DOHH2 (cell line): ENCODE measurements at regions not wholly inside any gene's neighbourhood (a gene's known extent, or its start where the extent isn't known, plus 50 kb on each side); places are given as distances from the start of the nearest gene placed in this dataset.
"Not testable (repeated sequence)": the region's sequence is repeated elsewhere in the genome, so short reads cannot be mapped to it uniquely, and the experiment has no call there.

Experiments
- H3F3A ChIP-seq: fragments of 200-600 bp; sonication (generic), shearing (Covaris generic); 2 replicates; pipeline ENCODE4 v1.6.0; 2016; ENCODE audit warnings: antibody characterized with exemption, mild to moderate bottlenecking; ENCODE audit not compliant: control insufficient read depth, insufficient read depth
- H3K27ac ChIP-seq: fragments of 200-600 bp; sonication (generic); 2 replicates; pipeline ENCODE4 v1.5.1; 2014; ENCODE audit warnings: low read depth, mild to moderate bottlenecking, low read length, moderate library complexity
- H3K27me3 ChIP-seq: fragments of 200-600 bp; sonication (generic); 2 replicates; pipeline ENCODE4 v1.6.1; 2014; ENCODE audit warnings: mild to moderate bottlenecking, low read length, mixed read lengths; ENCODE audit not compliant: control insufficient read depth
- H3K36me3 ChIP-seq: fragments of 200-600 bp; sonication (generic); 2 replicates; pipeline ENCODE4 v1.6.1; 2014; ENCODE audit warnings: mild to moderate bottlenecking, low read length, moderate library complexity, mixed read lengths; ENCODE audit not compliant: control insufficient read depth
- H3K4me1 ChIP-seq: fragments of 200-600 bp; sonication (generic); 2 replicates; pipeline ENCODE4 v1.6.1; 2014; ENCODE audit warnings: mild to moderate bottlenecking, low read length, mixed read lengths; ENCODE audit not compliant: control insufficient read depth
- H3K4me2 ChIP-seq: fragments of 200-600 bp; sonication (generic); 2 replicates; pipeline ENCODE4 v1.6.0; 2014; ENCODE audit warnings: mild to moderate bottlenecking, low read length, moderate library complexity
- H3K4me3 ChIP-seq: fragments of 200-600 bp; sonication (generic); 2 replicates; pipeline ENCODE4 v1.5.1; 2014; ENCODE audit warnings: mild to moderate bottlenecking, low read length, mixed read lengths
- H3K79me2 ChIP-seq: fragments of 200-600 bp; sonication (generic); 2 replicates; pipeline ENCODE4 v1.6.1; 2014; ENCODE audit warnings: mild to moderate bottlenecking, low read length, mixed read lengths; ENCODE audit not compliant: control insufficient read depth
- H3K9me2 ChIP-seq: fragments of 200-600 bp; sonication (generic); replicated peaks from 2 replicates; pipeline ENCODE4 v1.6.1; 2014; ENCODE audit warnings: mild to moderate bottlenecking, low read length, mixed read lengths; ENCODE audit not compliant: control insufficient read depth
- H3K9me3 ChIP-seq: fragments of 200-600 bp; sonication (generic); 2 replicates; pipeline ENCODE4 v1.6.1; 2014; ENCODE audit warnings: antibody characterized with exemption, low read length, mixed read lengths; ENCODE audit not compliant: control insufficient read depth, insufficient read depth
- H4K20me1 ChIP-seq: fragments of 200-600 bp; sonication (generic); 2 replicates; pipeline ENCODE4 v1.6.0; 2014; ENCODE audit warnings: low read depth, mild to moderate bottlenecking, antibody characterized with exemption, low read length, moderate library complexity; ENCODE audit not compliant: control insufficient read depth, insufficient read depth
- EZH2phosphoT487 ChIP-seq: fragments of 200-600 bp; sonication (generic); IDR thresholded peaks from 2 replicates; pipeline ENCODE4 v1.6.1; 2017; ENCODE audit warnings: borderline replicate concordance, mild to moderate bottlenecking, antibody characterized with exemption, low read length, moderate library complexity, mixed read lengths
- TF ChIP-seq, protein P1 (sequence below): fragments of 200-600 bp; sonication (generic); IDR thresholded peaks from one replicate; pipeline ENCODE4 v1.5.1; 2014; ENCODE audit warnings: antibody characterized with exemption, mild to moderate bottlenecking, low read depth, low read length; ENCODE audit not compliant: poor library complexity, severe bottlenecking

DNA sequence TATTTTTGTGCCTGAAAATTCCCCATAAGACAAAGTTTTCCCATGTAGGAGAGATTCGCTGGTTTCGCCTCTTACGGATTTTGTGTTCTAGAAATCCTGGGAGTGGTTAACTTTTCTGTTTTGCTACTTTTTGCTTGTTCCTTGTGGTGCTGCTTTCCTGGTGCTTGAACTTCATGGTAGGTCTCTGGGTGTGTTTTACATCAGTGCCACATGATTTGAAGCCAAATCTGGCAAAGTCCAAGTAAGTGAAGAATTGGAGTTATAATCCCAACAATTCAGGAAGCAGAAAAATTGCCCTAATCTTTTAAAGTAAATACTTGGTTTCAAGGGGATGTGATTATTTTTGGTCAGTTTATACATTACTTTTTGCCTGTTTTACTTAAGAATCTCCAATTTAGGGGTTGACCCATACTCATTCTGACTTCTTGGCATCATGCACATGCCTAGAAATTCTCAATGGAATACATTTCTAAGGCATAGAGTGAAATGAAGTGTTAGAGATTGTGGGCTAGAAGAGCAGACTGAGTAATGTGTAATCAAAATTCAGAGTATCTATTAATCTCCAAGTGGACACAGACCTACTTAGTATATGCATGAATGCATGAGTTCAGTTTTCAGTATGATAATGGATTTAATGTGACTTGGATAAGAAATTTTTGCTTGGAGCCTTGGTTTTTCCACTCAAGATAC, 189.7 kb downstream of the CSNK1G3 start:
- TF ChIP-seq, protein P1, sequence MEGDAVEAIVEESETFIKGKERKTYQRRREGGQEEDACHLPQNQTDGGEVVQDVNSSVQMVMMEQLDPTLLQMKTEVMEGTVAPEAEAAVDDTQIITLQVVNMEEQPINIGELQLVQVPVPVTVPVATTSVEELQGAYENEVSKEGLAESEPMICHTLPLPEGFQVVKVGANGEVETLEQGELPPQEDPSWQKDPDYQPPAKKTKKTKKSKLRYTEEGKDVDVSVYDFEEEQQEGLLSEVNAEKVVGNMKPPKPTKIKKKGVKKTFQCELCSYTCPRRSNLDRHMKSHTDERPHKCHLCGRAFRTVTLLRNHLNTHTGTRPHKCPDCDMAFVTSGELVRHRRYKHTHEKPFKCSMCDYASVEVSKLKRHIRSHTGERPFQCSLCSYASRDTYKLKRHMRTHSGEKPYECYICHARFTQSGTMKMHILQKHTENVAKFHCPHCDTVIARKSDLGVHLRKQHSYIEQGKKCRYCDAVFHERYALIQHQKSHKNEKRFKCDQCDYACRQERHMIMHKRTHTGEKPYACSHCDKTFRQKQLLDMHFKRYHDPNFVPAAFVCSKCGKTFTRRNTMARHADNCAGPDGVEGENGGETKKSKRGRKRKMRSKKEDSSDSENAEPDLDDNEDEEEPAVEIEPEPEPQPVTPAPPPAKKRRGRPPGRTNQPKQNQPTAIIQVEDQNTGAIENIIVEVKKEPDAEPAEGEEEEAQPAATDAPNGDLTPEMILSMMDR: no peak
- TF ChIP-seq EZH2phosphoT487: no peak
- H4K20me1 ChIP-seq: no peaks in the 10 kb centered on the region
- H3K9me2 ChIP-seq: no peaks in the 10 kb centered on the region
- H3K4me2 ChIP-seq: no peak overlapping the region
- no peaks in the 10 kb centered on the region for H3K4me1 ChIP-seq
- H3K36me3 ChIP-seq: no peaks in the 10 kb centered on the region
- no peaks in the 10 kb centered on the region for H3K27me3 ChIP-seq
- H3K27ac ChIP-seq: no peak overlapping the region
- H3K9me3 ChIP-seq: 0 out of 2 replicates have a peak, but pooled peaks cover 4% of the 10 kb centered on the region
- H3K79me2 ChIP-seq: no peaks in the 10 kb centered on the region
- H3F3A ChIP-seq: no peaks in the 10 kb centered on the region
- no peak overlapping the region for H3K4me3 ChIP-seq

DNA sequence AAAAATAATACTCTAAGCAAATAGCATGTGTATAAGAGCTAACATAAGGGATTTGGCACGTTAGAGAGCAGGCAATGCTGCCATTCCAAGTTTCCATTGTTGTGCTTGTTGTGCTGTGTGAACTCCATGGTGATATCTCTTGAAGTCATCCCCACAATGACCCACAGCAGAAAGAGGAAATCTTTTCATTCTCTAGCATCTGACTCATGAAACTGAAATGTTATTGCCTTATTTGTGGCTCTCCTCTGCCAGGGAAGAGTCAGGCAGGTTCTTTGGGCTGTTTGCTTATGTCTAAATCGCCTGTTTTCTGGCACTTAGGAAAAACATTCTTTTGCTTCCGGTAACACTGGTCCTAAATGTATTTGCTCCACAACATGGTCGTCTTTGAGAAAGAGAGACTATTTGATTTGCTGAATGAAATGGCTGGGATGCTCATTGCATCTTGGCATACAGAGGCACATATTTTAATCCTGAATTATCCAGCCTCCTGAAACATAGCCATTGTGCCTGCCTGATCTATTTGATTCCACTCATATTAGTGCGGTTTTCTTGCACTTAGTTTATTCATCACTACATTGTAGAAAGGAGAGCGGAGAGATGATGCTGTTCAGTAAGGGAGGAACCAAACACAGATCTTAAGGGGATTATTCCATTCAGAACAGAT, 188.8 kb downstream of the CSNK1G3 start:
- H3K36me3 ChIP-seq: no peaks in the 10 kb centered on the region
- H3K27me3 ChIP-seq: no peaks in the 10 kb centered on the region
- 0 out of 2 replicates have a peak, but pooled peaks cover 4% of the 10 kb centered on the region for H3K9me3 ChIP-seq
- no peaks in the 10 kb centered on the region for H3K79me2 ChIP-seq
- H3K9me2 ChIP-seq: no peaks in the 10 kb centered on the region
- no peak overlapping the region for H3K4me3 ChIP-seq
- H3K27ac ChIP-seq: no peak overlapping the region
- TF ChIP-seq, protein P1: no peak
- TF ChIP-seq EZH2phosphoT487: no peak
- no peaks in the 10 kb centered on the region for H3K4me1 ChIP-seq
- H4K20me1 ChIP-seq: no peaks in the 10 kb centered on the region
- H3F3A ChIP-seq: no peaks in the 10 kb centered on the region
- no peak overlapping the region for H3K4me2 ChIP-seq

DNA sequence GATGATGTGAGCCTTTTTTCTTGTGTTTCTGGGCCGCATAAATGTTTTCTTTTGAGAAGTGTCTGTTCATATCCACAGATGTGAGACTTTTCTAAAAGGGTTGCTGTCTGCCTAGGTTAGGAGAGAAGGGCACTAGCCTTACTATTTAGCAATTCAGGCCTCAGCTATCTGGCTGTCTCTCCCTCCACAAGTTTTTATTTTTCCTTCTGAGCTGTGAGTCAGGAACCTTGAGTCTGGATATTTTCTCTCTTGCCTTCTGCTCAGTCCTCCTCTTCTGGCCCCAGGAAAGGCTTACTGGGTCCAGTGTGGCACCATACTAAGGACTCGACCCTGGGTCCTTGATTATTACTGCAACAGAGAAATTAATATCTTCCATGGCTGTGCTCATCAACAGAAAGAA, 187.6 kb downstream of the CSNK1G3 start:
- Histone ChIP-seq H3K4me1 (no peaks in the 10 kb centered on the region), H3K9me3 (0 out of 2 replicates have a peak, but pooled peaks cover 4% of the 10 kb centered on the region), H3K9me2 (no peaks in the 10 kb centered on the region), H3K79me2 (no peaks in the 10 kb centered on the region), H4K20me1 (no peaks in the 10 kb centered on the region), H3K4me2 (no peak overlapping the region), H3K27me3 (no peaks in the 10 kb centered on the region), H3K4me3 (no peak overlapping the region), H3K27ac (no peak overlapping the region), H3F3A (no peaks in the 10 kb centered on the region), H3K36me3 (no peaks in the 10 kb centered on the region)
- TF ChIP-seq, protein P1: no peak
- no peak for TF ChIP-seq EZH2phosphoT487

DNA sequence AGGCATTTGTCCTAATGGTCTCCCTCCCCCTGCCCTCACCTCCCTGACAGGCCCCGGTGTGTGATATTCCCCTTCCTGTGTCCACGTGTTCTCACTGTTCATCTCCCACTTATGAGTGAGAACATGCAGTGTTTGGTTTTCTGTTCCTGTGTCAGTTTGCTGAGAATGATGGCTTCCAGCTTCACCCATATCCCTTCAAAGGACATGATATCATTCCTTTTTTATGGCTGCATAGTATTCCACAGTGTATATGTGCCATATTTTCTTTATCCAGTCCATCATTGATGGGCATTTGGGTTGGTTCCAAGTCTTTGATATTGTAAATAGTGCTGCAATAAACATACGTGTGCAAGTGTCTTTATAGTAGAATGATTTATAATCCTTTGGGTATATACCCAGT, 187.0 kb downstream of the CSNK1G3 start:
- not testable (repeated sequence) for H3K9me3 ChIP-seq, H3K4me1 ChIP-seq, H3K4me3 ChIP-seq, H3K4me2 ChIP-seq, H3K9me2 ChIP-seq, H3K27me3 ChIP-seq, H3K79me2 ChIP-seq, H3K36me3 ChIP-seq, H3K27ac ChIP-seq, H3F3A ChIP-seq, H4K20me1 ChIP-seq
